ENCODE measurements at regions not wholly inside any gene's neighbourhood (a gene's known extent, or its start where the extent isn't known, plus 50 kb on each side); places are given as distances from the start of the nearest gene placed in this dataset.

DNA sequence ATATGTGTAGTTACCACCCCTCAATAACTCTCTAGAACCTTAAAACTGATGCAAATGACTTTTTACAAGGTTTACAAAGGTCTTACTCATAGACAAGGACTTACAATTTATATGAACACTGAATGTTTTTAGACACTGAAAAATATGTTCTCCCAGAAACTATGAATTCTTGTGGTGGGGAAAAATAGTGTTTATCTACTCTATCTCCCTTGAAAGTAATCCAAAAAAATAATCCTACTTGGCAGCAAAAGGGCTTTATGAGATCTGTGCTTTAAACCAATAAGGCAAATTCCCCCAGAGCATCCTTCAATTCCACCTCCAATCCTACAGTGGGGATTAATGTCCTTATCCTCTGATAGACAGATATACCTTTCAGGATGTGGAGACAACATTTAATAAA, 1984.1 kb upstream of the RAG2 start:
- no peak for ATAC-seq
- intact Hi-C loops (cut with DNase I) = no loop called here
- Histone ChIP-seq H3K36me3 (no peaks in the 10 kb centered on the region), H3K4me1 (no peaks in the 10 kb centered on the region), H3K27me3 (no peaks in the 10 kb centered on the region), H3K27ac (no peak overlapping the region), H3K9me3 (peaks cover 0 to 26% (median 12%) of the 10 kb centered on the region in 11 donors), H3K4me3 (no peak overlapping the region)
- TF ChIP-seq, protein P1, sequence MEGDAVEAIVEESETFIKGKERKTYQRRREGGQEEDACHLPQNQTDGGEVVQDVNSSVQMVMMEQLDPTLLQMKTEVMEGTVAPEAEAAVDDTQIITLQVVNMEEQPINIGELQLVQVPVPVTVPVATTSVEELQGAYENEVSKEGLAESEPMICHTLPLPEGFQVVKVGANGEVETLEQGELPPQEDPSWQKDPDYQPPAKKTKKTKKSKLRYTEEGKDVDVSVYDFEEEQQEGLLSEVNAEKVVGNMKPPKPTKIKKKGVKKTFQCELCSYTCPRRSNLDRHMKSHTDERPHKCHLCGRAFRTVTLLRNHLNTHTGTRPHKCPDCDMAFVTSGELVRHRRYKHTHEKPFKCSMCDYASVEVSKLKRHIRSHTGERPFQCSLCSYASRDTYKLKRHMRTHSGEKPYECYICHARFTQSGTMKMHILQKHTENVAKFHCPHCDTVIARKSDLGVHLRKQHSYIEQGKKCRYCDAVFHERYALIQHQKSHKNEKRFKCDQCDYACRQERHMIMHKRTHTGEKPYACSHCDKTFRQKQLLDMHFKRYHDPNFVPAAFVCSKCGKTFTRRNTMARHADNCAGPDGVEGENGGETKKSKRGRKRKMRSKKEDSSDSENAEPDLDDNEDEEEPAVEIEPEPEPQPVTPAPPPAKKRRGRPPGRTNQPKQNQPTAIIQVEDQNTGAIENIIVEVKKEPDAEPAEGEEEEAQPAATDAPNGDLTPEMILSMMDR (IDR thresholded peaks at IDR 0.05) = no peak
- no peak for DNase-seq

DNA sequence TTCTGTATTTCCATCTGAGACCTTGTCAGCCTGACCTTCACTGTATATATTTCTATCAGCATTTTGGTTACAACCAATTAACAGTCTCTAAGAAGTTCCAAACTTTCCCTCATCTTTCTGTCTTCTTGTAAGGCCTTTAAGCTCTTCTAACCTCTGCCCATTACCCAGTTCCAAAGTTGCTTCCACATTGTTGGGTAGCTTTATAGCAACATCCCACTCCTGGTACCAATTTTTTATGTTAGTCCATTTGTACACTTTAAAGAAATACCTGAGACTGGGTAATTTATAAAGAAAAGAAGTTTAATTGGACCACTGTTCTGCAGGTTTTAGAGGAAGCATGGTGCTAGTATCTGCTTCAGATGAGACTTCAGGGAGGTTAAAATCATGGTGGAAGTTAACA, 1979.7 kb upstream of the RAG2 start:
- ATAC-seq (no peak), DNase-seq (no peak)
- no peak overlapping the region for H3K27ac ChIP-seq
- no peaks in the 10 kb centered on the region for H3K4me1 ChIP-seq
- peaks cover 0 to 34% (median 16%) of the 10 kb centered on the region in 11 donors for H3K9me3 ChIP-seq
- H3K27me3 ChIP-seq = no peaks in the 10 kb centered on the region
- H3K36me3 ChIP-seq = no peaks in the 10 kb centered on the region
- TF ChIP-seq, protein P1 (IDR thresholded peaks at IDR 0.05) = no peak
- no peak overlapping the region for H3K4me3 ChIP-seq
- intact Hi-C loops (cut with DNase I) = no loop called here

- no peak overlapping the region for H3K27ac ChIP-seq
- ATAC-seq (no peak), DNase-seq (no peak)
- H3K27me3 ChIP-seq = no peaks in the 10 kb centered on the region
- TF ChIP-seq, protein P1 (IDR thresholded peaks at IDR 0.05) = no peak
- H3K9me3 ChIP-seq = peaks cover 0 to 9% (median 0%) of the 10 kb centered on the region in 11 donors
- no peak overlapping the region for H3K4me3 ChIP-seq
- no peaks in the 10 kb centered on the region for H3K36me3 ChIP-seq
- H3K4me1 ChIP-seq = no peaks in the 10 kb centered on the region
- 58 to 68% methylated on average over 3 of the region's 3 CpGs for WGBS, 2 donors
- intact Hi-C loops (cut with DNase I) = no loop called here
Observed at GRCh38 chr11:38562562-38562961, 1964.5 kb upstream of the RAG2 start.

- no peak for ATAC-seq
- Histone ChIP-seq H3K36me3 (no peaks in the 10 kb centered on the region), H3K27ac (no peak overlapping the region), H3K9me3 (no peaks in the 10 kb centered on the region), H3K27me3 (no peaks in the 10 kb centered on the region), H3K4me3 (no peak overlapping the region), H3K4me1 (no peaks in the 10 kb centered on the region)
- no peak for DNase-seq
- TF ChIP-seq, protein P1 (IDR thresholded peaks at IDR 0.05) = no peak
- intact Hi-C loops (cut with DNase I) = no loop called here
- WGBS, 2 donors = 59 to 63% methylated on average over 2 of the region's 2 CpGs
Observed at GRCh38 chr11:38553148-38553547, 1955.1 kb upstream of the RAG2 start.

- no peak for ATAC-seq
- WGBS, 2 donors = 63 to 72% methylated on average over 1 of the region's 1 CpG
Observed at GRCh38 chr11:38547462-38547861, 1949.4 kb upstream of the RAG2 start.

More at GRCh38 chr11:38547462-38547861, 1949.4 kb upstream of the RAG2 start:
- Histone ChIP-seq H3K27ac (no peak overlapping the region), H3K9me3 (no peaks in the 10 kb centered on the region), H3K27me3 (no peaks in the 10 kb centered on the region), H3K4me1 (no peaks in the 10 kb centered on the region), H3K4me3 (no peak overlapping the region), H3K36me3 (no peaks in the 10 kb centered on the region)
- intact Hi-C loops (cut with DNase I) = no loop called here
- DNase-seq = no peak
- TF ChIP-seq, protein P1 (IDR thresholded peaks at IDR 0.05) = no peak

Data from heart right ventricle (tissue), 16 donors.